ENCODE measurements at regions not wholly inside any gene's neighbourhood (a gene's known extent, or its start where the extent isn't known, plus 50 kb on each side); places are given as distances from the start of the nearest gene placed in this dataset.

DNA sequence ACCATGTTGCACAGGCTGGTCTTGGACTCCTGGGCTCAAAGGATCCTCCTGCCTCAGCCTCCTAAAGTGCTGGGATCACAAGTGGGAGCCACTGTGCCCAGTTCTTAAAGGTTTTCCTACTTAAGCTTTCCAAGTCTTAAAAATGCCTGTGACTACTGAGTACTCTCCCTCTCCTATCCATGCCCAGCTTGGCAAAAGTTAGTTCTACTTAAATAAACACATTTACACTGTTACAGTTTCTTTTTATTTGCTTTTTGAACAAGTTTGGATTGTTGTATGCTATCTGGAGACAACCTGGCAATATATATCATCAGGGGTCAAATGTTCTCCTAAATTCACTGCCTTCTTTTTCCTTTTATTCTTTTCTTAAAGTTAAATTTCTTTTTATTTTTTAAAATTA, 61.0 kb upstream of the GCM1 start:
- ChIA-PET CTCF (no interaction called here), POLR2A (no interaction called here)
- H3K9ac ChIP-seq (replicated peaks; ENCODE audit: extremely low read depth, insufficient read depth, low read length) = no peak overlapping the region
- FAIRE-seq = no peak
- intact Hi-C loops (cut with micrococcal nuclease) = no loop called here
- no peaks in the 10 kb centered on the region for H3K27me3 ChIP-seq (ENCODE audit: control insufficient read depth in 2 of 2, insufficient read depth in 2 of 2, low read length in 2 of 2)
- no peaks in the 10 kb centered on the region for H3K9me1 ChIP-seq (replicated peaks; ENCODE audit: control insufficient read depth, extremely low read depth, insufficient read depth, low read length)
- no TSS peak for BruUV-seq (replicated peaks)
- no peaks in the 10 kb centered on the region for H3K4me1 ChIP-seq (ENCODE audit: control insufficient read depth, extremely low read depth, insufficient read depth, low read length)
- dilution Hi-C loops (cut with MboI; ENCODE audit: extremely low pct_ligation_motif_present, low sequenced_read_pairs) = no loop called here
- H2AFZ ChIP-seq (ENCODE audit: low read depth, low read length) = no peak overlapping the region
- H3K79me2 ChIP-seq (ENCODE audit: control insufficient read depth, insufficient read depth, low read length) = no peaks in the 10 kb centered on the region
- no peak overlapping the region for H3K4me2 ChIP-seq (ENCODE audit: insufficient read depth, low read length)
- no peaks in the 10 kb centered on the region for H3K9me3 ChIP-seq (replicated peaks; ENCODE audit: control insufficient read depth, insufficient read depth, low read length)
- H4K20me1 ChIP-seq (replicated peaks; ENCODE audit: control insufficient read depth, extremely low read depth, insufficient read depth, low read length) = no peaks in the 10 kb centered on the region
- TF ChIP-seq POLR2A (IDR thresholded peaks at IDR 0.05; ENCODE audit: low read depth, low read length) (no peak), FOS (IDR thresholded peaks at IDR 0.05; ENCODE audit: borderline replicate concordance, insufficient read depth, low read length) (no peak), MYC (IDR thresholded peaks at IDR 0.05; ENCODE audit: low read depth, low read length) (no peak)
- TF ChIP-seq, protein P1, sequence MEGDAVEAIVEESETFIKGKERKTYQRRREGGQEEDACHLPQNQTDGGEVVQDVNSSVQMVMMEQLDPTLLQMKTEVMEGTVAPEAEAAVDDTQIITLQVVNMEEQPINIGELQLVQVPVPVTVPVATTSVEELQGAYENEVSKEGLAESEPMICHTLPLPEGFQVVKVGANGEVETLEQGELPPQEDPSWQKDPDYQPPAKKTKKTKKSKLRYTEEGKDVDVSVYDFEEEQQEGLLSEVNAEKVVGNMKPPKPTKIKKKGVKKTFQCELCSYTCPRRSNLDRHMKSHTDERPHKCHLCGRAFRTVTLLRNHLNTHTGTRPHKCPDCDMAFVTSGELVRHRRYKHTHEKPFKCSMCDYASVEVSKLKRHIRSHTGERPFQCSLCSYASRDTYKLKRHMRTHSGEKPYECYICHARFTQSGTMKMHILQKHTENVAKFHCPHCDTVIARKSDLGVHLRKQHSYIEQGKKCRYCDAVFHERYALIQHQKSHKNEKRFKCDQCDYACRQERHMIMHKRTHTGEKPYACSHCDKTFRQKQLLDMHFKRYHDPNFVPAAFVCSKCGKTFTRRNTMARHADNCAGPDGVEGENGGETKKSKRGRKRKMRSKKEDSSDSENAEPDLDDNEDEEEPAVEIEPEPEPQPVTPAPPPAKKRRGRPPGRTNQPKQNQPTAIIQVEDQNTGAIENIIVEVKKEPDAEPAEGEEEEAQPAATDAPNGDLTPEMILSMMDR (IDR thresholded peaks at IDR 0.05; ENCODE audit: extremely low read depth in 1 of 2, insufficient read depth in 1 of 2, low read depth in 1 of 2, low read length in 2 of 2) = no peak
- no peak overlapping the region for H3K4me3 ChIP-seq (replicated peaks in 1 of 3; ENCODE audit: insufficient read depth in 1 of 3, low read depth in 1 of 3, low read length in 3 of 3)
- H3K36me3 ChIP-seq (ENCODE audit: control insufficient read depth in 2 of 2, extremely low read depth in 1 of 2, insufficient read depth in 2 of 2, low read length in 2 of 2) = no peaks in the 10 kb centered on the region
- H3K27ac ChIP-seq (ENCODE audit: insufficient read depth, low read depth, low read length) = no peak overlapping the region
- no peak for DNase-seq (ENCODE audit: low read depth, low spot score)

DNA sequence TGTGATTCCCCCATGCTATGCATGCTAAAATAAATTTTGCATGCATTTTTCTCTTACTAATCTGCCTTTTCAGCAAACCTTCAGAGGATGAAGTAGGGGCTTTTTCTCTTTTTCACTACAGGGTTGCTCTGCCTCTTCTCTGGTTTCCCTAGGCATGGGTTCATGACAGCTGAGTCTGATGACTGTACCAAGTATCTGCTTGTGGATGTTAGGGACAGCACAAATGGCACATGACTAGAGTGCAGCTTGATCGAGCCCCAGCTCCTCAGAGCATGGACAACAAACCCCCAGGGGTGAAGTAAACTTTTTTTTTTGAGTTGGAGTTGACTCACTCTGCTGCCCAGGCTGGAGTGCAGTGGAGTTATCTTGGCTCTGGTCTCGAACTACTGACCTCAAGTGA, 57.1 kb upstream of the GCM1 start:
- ChIA-PET POLR2A (no interaction called here), CTCF (no interaction called here)
- intact Hi-C loops (cut with micrococcal nuclease) (no loop called here), dilution Hi-C loops (cut with MboI; ENCODE audit: extremely low pct_ligation_motif_present, low sequenced_read_pairs) (no loop called here)
- Histone ChIP-seq H3K9me3 (replicated peaks; ENCODE audit: control insufficient read depth, insufficient read depth, low read length) (no peaks in the 10 kb centered on the region), H3K79me2 (ENCODE audit: control insufficient read depth, insufficient read depth, low read length) (no peaks in the 10 kb centered on the region), H2AFZ (ENCODE audit: low read depth, low read length) (no peak overlapping the region), H3K4me3 (replicated peaks in 1 of 3; ENCODE audit: insufficient read depth in 1 of 3, low read depth in 1 of 3, low read length in 3 of 3) (no peak overlapping the region), H3K9me1 (replicated peaks; ENCODE audit: control insufficient read depth, extremely low read depth, insufficient read depth, low read length) (no peaks in the 10 kb centered on the region), H4K20me1 (replicated peaks; ENCODE audit: control insufficient read depth, extremely low read depth, insufficient read depth, low read length) (no peaks in the 10 kb centered on the region), H3K27me3 (ENCODE audit: control insufficient read depth in 2 of 2, insufficient read depth in 2 of 2, low read length in 2 of 2) (no peaks in the 10 kb centered on the region), H3K36me3 (ENCODE audit: control insufficient read depth in 2 of 2, extremely low read depth in 1 of 2, insufficient read depth in 2 of 2, low read length in 2 of 2) (no peaks in the 10 kb centered on the region), H3K4me1 (ENCODE audit: control insufficient read depth, extremely low read depth, insufficient read depth, low read length) (no peaks in the 10 kb centered on the region), H3K4me2 (ENCODE audit: insufficient read depth, low read length) (no peak overlapping the region), H3K27ac (ENCODE audit: insufficient read depth, low read depth, low read length) (no peak overlapping the region), H3K9ac (replicated peaks; ENCODE audit: extremely low read depth, insufficient read depth, low read length) (no peak overlapping the region)
- TF ChIP-seq POLR2A (IDR thresholded peaks at IDR 0.05; ENCODE audit: low read depth, low read length) = no peak
- TF ChIP-seq, protein P1 (IDR thresholded peaks at IDR 0.05; ENCODE audit: extremely low read depth in 1 of 2, insufficient read depth in 1 of 2, low read depth in 1 of 2, low read length in 2 of 2) = no peak
- no peak for TF ChIP-seq JUN (IDR thresholded peaks at IDR 0.05; ENCODE audit: borderline replicate concordance, insufficient read depth, insufficient read length, low read depth)
- TF ChIP-seq, protein P2, sequence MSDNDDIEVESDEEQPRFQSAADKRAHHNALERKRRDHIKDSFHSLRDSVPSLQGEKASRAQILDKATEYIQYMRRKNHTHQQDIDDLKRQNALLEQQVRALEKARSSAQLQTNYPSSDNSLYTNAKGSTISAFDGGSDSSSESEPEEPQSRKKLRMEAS (IDR thresholded peaks at IDR 0.05; ENCODE audit: insufficient read depth, insufficient read length) = no peak
- no peak for TF ChIP-seq POLR2AphosphoS5 (IDR thresholded peaks at IDR 0.05; ENCODE audit: insufficient read depth, low read depth, low read length)
- no peak for TF ChIP-seq MYC (IDR thresholded peaks at IDR 0.05; ENCODE audit: low read depth, low read length)
- TF ChIP-seq EZH2 (IDR thresholded peaks at IDR 0.05; ENCODE audit: borderline replicate concordance, low read depth, low read length, severe bottlenecking) = no peak
- TF ChIP-seq FOS (IDR thresholded peaks at IDR 0.05; ENCODE audit: borderline replicate concordance, insufficient read depth, low read length) = no peak
- TF ChIP-seq GATA2 (IDR thresholded peaks at IDR 0.05; ENCODE audit: insufficient read depth, insufficient read length, low read depth, low read length) = no peak
- BruUV-seq (replicated peaks) = no TSS peak
- no peak for DNase-seq (ENCODE audit: low read depth, low spot score)
- FAIRE-seq = no peak

Measured in endothelial cell of umbilical vein (primary cell).